Tibial nerve (tissue), 4 donors: ENCODE measurements at regions not wholly inside any gene's neighbourhood (a gene's known extent, or its start where the extent isn't known, plus 50 kb on each side); places are given as distances from the start of the nearest gene placed in this dataset.

Experiments used
- DNase-seq, 2 donors: peaks; one replicate each; pipeline ENCODE4 v3.0.0-alpha.2; 2019; ENCODE audit warnings: low spot score in 2 of 2
- H3K27ac ChIP-seq, 4 donors: fragments of 200-600 bp; sonication (generic) in 3 of 4; one replicate each; pipeline ENCODE4 v1.5.1; 2017 to 2019; ENCODE audit warnings: mild to moderate bottlenecking in 1 of 4
- H3K27me3 ChIP-seq, 2 donors: fragments of 200-600 bp; sonication (generic) in 1 of 2; one replicate each; pipeline versions ENCODE4 v1.5.1 to v1.6.0; 2017 to 2019
- H3K36me3 ChIP-seq, 3 donors: fragments of 200-600 bp; sonication (generic); one replicate each; pipeline ENCODE4 v1.5.1; 2018 to 2019
- H3K4me1 ChIP-seq, 4 donors: fragments of 200-600 bp; sonication (generic) in 3 of 4; one replicate each; pipeline ENCODE4 v1.5.1; 2017 to 2019
- H3K4me3 ChIP-seq, 4 donors: fragments of 200-600 bp; sonication (generic) in 3 of 4; one replicate each; pipeline ENCODE4 v1.5.1; 2017 to 2019; ENCODE audit warnings: mild to moderate bottlenecking in 1 of 4, moderate library complexity in 1 of 4
- H3K9me3 ChIP-seq, 4 donors: fragments of 200-600 bp; sonication (generic) in 3 of 4; one replicate each; pipeline ENCODE4 v1.5.1; 2017 to 2019
- EP300 ChIP-seq, 2 donors: sonication (generic); formaldehyde crosslinking; IDR thresholded peaks; one replicate each; pipeline ENCODE4 v1.6.1; 2017; ENCODE audit warnings: antibody characterized with exemption in 2 of 2, mild to moderate bottlenecking in 1 of 2
- POLR2A ChIP-seq, 2 donors: fragments of 450-650 bp; IDR thresholded peaks; one replicate each; pipeline ENCODE4 v1.6.1; 2017; ENCODE audit warnings: antibody characterized with exemption in 2 of 2, mild to moderate bottlenecking in 2 of 2, moderate library complexity in 2 of 2
- WGBS, 2 donors: methylation state at CpG; one replicate each; pipeline ENCODE4 v1.1.5; 2018; 5-methylcytosine and 5-hydroxymethylcytosine counted together
- TF ChIP-seq, protein P1 (sequence below), 5 experiments: fragments of 200-600 bp in 3 of 5; fragments of 450-650 bp in 2 of 5; sonication (generic) in 3 of 5; IDR thresholded peaks; one replicate each; pipeline ENCODE4 v1.5.1; 2016 to 2019; ENCODE audit warnings: antibody characterized with exemption in 5 of 5, mild to moderate bottlenecking in 3 of 5, moderate library complexity in 2 of 5

- WGBS, 2 donors = 67% methylated on average over 3 of the region's 3 CpGs; no CpG with 5 or more reads in 1 of the 2 donors
- DNase-seq = no peak
- Histone ChIP-seq H3K27me3 (no peaks in the 10 kb centered on the region), H3K4me3 (no peak overlapping the region), H3K27ac (no peak overlapping the region), H3K9me3 (no peaks in the 10 kb centered on the region), H3K4me1 (no peaks in the 10 kb centered on the region), H3K36me3 (no peaks in the 10 kb centered on the region)
- TF ChIP-seq, protein P1, sequence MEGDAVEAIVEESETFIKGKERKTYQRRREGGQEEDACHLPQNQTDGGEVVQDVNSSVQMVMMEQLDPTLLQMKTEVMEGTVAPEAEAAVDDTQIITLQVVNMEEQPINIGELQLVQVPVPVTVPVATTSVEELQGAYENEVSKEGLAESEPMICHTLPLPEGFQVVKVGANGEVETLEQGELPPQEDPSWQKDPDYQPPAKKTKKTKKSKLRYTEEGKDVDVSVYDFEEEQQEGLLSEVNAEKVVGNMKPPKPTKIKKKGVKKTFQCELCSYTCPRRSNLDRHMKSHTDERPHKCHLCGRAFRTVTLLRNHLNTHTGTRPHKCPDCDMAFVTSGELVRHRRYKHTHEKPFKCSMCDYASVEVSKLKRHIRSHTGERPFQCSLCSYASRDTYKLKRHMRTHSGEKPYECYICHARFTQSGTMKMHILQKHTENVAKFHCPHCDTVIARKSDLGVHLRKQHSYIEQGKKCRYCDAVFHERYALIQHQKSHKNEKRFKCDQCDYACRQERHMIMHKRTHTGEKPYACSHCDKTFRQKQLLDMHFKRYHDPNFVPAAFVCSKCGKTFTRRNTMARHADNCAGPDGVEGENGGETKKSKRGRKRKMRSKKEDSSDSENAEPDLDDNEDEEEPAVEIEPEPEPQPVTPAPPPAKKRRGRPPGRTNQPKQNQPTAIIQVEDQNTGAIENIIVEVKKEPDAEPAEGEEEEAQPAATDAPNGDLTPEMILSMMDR (IDR thresholded peaks at IDR 0.05) = no peak
- no peak for TF ChIP-seq EP300 (IDR thresholded peaks at IDR 0.05)
- no peak for TF ChIP-seq POLR2A (IDR thresholded peaks at IDR 0.05)
These were observed 265.9 kb downstream of the RPS4Y2 start for GRCh38 chrY:21021811-21022210.

- no peak for TF ChIP-seq POLR2A (IDR thresholded peaks at IDR 0.05)
- TF ChIP-seq, protein P1 (IDR thresholded peaks at IDR 0.05) = no peak
- TF ChIP-seq EP300 (IDR thresholded peaks at IDR 0.05) = no peak
- Histone ChIP-seq H3K27ac (no peak overlapping the region), H3K36me3 (no peaks in the 10 kb centered on the region), H3K9me3 (no peaks in the 10 kb centered on the region), H3K27me3 (no peaks in the 10 kb centered on the region), H3K4me1 (no peaks in the 10 kb centered on the region), H3K4me3 (no peak overlapping the region)
- no peak for DNase-seq
- 75% methylated on average over 3 of the region's 3 CpGs; no CpG with 5 or more reads in 1 of the 2 donors for WGBS, 2 donors
These were observed 266.6 kb downstream of the RPS4Y2 start for GRCh38 chrY:21022326-21023044.

GRCh38 chrY:21023906-21024305 lies 268.0 kb downstream of the RPS4Y2 start:
- TF ChIP-seq EP300 (IDR thresholded peaks at IDR 0.05) (no peak), POLR2A (IDR thresholded peaks at IDR 0.05) (no peak)
- TF ChIP-seq, protein P1 (IDR thresholded peaks at IDR 0.05) = no peak
- H3K36me3 ChIP-seq = no peaks in the 10 kb centered on the region
- WGBS, 2 donors = 43% methylated on average over 3 of the region's 3 CpGs; no CpG with 5 or more reads in 1 of the 2 donors
- H3K27ac ChIP-seq = no peak overlapping the region
- no peak for DNase-seq
- no peaks in the 10 kb centered on the region for H3K4me1 ChIP-seq
- no peak overlapping the region for H3K4me3 ChIP-seq
- H3K27me3 ChIP-seq = no peaks in the 10 kb centered on the region
- no peaks in the 10 kb centered on the region for H3K9me3 ChIP-seq

GRCh38 chrY:21028506-21028905 lies 272.6 kb downstream of the RPS4Y2 start:
- H3K4me1 ChIP-seq = no peaks in the 10 kb centered on the region
- H3K36me3 ChIP-seq = no peaks in the 10 kb centered on the region
- no peaks in the 10 kb centered on the region for H3K9me3 ChIP-seq
- 47% methylated on average over 3 of the region's 3 CpGs; no CpG with 5 or more reads in 1 of the 2 donors for WGBS, 2 donors
- no peaks in the 10 kb centered on the region for H3K27me3 ChIP-seq
- DNase-seq = no peak
- no peak overlapping the region for H3K27ac ChIP-seq
- H3K4me3 ChIP-seq = no peak overlapping the region
- TF ChIP-seq POLR2A (IDR thresholded peaks at IDR 0.05) = no peak
- TF ChIP-seq EP300 (IDR thresholded peaks at IDR 0.05) = no peak
- TF ChIP-seq, protein P1 (IDR thresholded peaks at IDR 0.05) = no peak

DNA sequence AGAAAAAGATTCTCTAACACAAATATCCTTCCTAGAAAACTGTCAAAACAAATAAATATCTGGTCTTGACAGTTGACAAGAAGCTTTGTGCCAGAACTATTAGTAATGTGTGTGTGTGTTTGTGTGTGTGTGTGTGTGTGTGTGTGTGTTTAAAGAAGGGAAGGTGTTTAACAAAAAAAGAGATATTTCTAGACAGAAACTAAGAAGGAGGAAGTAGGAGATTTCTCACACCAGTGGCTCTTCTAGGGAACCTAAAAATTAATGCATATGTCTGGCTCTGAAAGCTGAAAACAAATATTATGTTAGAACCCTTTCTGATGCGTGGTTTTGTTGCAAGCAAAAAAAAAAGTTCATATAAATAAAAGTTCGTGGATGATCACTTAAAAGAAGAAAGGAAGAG lies 277.5 kb downstream of the RPS4Y2 start:
- Histone ChIP-seq H3K36me3 (no peaks in the 10 kb centered on the region), H3K4me1 (no peaks in the 10 kb centered on the region), H3K4me3 (no peak overlapping the region), H3K9me3 (no peaks in the 10 kb centered on the region), H3K27ac (no peak overlapping the region), H3K27me3 (no peaks in the 10 kb centered on the region)
- WGBS, 2 donors = 20% methylated on average over 2 of the region's 2 CpGs; no CpG with 5 or more reads in 1 of the 2 donors
- TF ChIP-seq POLR2A (IDR thresholded peaks at IDR 0.05) (no peak), EP300 (IDR thresholded peaks at IDR 0.05) (no peak)
- TF ChIP-seq, protein P1 (IDR thresholded peaks at IDR 0.05) = no peak
- no peak for DNase-seq
